HL-60/S4 (cell line): ENCODE measurements at regions not wholly inside any gene's neighbourhood (a gene's known extent, or its start where the extent isn't known, plus 50 kb on each side); places are given as distances from the start of the nearest gene placed in this dataset.

Experiments
- in situ Hi-C: fragments of 300-500 bp; cut with MboI; formaldehyde crosslinking; loops from 2 replicates; pipeline ENCODE4 v1.14.3; 2022; ENCODE audit warnings: low sequenced_read_pairs

GRCh38 chrX:39710776-39711175, 387.0 kb downstream of the BCOR start:
- in situ Hi-C loops, result no loop called here

GRCh38 chrX:39714471-39714870, 383.3 kb downstream of the BCOR start:
- in situ Hi-C loops, result no loop called here

GRCh38 chrX:39716401-39716800, 381.4 kb downstream of the BCOR start:
- in situ Hi-C loops, result no loop called here

DNA sequence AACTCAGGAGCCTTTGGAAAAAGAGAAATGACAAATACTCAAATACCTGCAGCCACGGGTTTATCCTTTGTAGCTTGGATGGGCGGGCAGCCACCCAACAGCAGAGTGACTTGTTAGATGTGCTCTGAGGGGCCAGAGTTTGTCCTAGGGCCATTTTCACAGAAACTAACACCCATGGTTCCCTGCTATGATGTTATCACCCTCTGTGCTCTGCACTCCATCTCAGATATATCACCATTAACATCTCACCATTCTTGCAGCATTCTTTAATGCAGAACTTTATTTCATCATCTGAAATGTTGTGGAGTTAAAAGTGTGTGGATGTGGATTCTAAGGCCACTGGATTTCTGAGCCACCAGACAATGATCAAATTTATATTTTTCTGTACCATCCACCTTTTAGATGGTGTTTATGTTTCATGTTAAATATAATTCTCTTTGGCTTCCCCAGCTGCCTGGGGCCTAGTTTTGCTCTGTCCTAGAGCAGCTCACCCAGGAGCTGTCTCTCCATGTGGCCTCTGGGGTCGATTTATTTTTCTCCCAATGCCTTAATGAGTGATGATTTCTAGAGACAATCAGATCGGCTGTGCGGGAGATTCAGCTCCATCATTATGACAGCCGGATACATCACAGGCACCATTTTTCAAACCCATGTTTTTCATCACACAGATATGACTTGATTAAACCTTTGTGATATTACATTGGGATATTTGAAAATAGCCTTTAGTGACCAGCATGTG, 380.8 kb downstream of the BCOR start:
- in situ Hi-C loops, result no loop called here

- in situ Hi-C loops, result no loop called here
Measured at GRCh38 chrX:39718981-39719380, 378.8 kb downstream of the BCOR start.

DNA sequence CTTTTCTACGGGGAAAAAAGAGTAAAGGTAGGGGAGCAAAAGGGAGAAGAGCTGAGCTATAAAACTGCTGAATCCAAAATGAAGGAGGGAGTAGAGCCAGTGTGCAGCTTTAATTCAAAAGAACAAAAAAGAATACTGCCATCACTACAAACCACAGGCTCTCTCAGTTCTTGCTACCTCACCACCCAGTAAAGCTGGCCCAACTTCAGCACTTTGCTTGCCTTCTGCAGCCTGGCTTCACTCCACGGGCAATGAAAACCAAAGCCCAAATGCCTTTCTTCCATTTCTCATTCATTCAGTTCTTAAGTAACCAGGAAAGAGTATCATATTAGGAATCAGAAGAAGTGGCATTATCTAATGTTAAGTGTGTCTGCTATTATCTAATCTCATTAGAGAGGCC, 376.8 kb downstream of the BCOR start:
- in situ Hi-C loops, result no loop called here

GRCh38 chrX:39721566-39722279, 376.0 kb downstream of the BCOR start:
- in situ Hi-C loops, result no loop called here

GRCh38 chrX:39724544-39724943, 373.2 kb downstream of the BCOR start:
- in situ Hi-C loops, result no loop called here

DNA sequence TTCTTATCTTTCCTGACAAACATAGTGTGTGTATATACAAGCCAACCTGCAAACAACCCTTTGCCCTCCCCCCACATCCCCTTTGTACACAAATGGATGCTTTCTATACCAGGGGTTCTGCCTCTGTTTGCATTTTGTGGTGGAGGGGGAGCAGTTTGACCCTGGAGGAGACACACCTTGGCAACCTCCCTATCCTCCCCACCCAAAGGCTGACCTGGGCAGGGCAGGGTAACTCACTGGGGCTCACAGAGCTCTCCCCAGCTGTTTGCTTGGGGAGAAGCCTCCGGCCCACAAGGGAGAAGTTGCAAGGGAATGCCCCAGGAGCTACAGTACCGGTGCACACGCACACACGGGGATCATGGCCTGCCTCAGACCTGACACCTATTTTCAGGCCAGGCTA, 372.6 kb downstream of the BCOR start:
- in situ Hi-C loops, result no loop called here

GRCh38 chrX:39725928-39726619, 371.7 kb downstream of the BCOR start:
- in situ Hi-C loops, result no loop called here

GRCh38 chrX:39726771-39727170, 371.0 kb downstream of the BCOR start:
- in situ Hi-C loops, result no loop called here

GRCh38 chrX:39728025-39728424, 369.7 kb downstream of the BCOR start:
- in situ Hi-C loops, result no loop called here

DNA sequence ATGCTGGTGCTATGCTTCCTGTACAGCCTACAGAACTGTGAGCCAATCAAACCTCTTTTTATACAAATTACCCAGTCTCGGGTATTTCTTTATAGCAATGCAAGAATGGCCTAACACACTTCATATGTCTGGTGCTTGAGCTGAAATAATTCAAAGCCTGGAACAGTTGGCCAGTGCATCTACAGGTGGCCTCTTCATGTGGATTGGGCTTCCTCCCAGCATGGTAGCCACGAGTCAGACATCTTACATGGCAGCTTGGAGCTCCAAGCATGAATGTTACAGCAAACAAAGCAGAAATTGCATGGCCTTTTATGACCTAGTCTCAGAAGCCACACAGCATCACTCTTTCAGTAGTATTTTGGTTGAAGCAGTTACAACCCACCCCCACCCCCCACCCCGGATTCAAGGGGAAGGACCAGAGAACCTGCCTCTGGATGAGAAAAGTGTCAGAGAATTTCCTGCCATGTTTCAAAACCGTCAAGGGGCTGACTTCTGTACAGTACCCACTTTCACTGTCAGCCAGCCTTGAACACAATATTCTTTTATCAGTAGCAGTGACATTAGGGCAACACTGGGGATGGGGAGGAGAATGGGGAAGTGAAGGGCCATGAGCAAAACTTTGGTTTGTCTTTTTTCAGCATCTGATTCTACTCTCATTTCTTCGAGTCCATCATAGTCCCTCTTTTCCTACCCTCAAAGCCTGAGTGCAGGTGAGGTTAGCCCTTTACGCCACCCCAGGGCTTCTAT, 368.7 kb downstream of the BCOR start:
- in situ Hi-C loops, result no loop called here

GRCh38 chrX:39729981-39730661, 367.6 kb downstream of the BCOR start:
- in situ Hi-C loops, result no loop called here

DNA sequence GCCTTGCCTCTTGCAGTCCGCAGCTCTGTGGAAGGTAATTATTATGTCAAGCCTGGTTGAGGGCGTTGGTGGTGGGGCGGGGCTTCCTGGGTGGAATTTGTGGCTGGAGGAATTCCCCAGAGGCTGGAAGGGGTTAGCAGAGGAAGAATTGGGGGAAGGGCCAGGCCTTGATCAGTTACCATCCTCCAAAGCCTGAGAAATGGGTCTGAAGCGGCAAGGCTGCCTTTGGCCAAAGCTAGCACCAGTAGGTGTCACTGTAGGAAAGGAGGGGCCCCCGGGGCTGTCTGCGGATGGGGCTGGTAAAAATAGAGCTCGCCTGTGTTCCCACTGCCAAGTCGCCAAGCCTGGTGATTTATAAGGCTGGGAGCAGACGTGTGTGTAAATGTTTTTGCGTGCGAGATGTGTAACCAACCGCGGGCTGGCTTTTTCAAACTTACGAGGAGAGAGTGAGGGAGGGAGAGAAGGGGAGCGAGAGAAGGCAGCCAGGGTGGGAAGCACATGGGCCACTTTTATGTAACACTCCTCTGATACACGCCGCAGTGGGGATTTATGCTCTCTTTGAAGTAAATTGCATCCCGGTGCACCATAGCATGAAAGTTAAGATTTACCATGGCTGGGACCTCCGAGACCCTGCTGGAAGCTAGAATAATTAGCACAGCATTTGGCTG, 367.0 kb downstream of the BCOR start:
- in situ Hi-C loops, result no loop called here

DNA sequence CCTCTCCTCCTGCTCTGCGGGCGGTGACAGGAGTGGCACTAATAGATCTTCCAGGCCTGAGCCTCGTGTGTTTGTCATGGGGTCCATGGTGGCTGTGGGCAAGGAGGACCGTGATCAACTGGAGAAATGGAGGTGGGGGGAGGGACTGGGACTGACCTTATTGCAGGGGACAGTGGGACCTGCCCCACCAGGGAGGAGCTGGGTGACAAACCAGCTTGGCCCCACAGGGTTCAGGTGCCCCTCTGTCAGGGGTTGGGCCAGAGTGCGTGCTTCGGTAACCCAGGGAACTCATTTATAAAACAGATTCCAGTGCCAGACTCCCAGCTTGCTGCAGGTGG, 366.5 kb downstream of the BCOR start:
- in situ Hi-C loops, result no loop called here

DNA sequence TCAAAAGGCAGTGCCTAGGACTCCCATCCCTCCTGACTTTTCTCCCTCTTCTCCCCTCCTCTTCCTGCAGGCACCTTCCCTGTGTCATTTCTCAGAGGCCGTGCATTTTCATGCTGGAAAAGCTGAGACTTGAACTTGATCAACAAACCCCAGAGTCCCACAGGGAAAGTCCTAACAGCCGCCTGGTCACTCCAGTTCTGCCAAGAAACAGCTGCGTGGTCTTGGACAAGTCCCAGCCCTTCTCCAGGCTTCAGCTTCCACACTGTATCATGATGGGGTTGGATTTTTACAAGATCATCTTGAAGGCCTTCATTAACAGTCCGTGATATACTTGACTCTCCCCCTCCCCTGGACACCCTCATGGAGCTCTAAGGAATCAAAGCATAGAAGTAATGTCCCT, 366.0 kb downstream of the BCOR start:
- in situ Hi-C loops, result no loop called here

DNA sequence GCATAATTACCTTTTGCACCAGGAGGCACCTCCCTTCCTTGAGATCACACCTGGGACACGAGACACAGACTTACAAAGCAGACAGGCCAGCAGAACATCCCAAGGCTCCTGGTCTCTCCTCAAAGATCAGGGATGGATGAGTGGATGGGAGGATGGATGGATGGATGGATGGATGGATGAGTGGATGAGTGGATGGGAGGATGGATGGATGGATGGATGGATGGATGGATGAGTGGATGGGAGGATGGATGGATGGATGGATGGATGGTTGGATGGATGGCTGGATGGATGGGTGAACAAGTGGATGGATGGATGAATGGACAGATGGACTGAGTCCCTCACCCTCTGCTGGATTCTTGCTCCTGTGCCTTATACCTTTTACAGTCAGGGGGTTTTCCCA, 364.0 kb downstream of the BCOR start:
- in situ Hi-C loops, result no loop called here

DNA sequence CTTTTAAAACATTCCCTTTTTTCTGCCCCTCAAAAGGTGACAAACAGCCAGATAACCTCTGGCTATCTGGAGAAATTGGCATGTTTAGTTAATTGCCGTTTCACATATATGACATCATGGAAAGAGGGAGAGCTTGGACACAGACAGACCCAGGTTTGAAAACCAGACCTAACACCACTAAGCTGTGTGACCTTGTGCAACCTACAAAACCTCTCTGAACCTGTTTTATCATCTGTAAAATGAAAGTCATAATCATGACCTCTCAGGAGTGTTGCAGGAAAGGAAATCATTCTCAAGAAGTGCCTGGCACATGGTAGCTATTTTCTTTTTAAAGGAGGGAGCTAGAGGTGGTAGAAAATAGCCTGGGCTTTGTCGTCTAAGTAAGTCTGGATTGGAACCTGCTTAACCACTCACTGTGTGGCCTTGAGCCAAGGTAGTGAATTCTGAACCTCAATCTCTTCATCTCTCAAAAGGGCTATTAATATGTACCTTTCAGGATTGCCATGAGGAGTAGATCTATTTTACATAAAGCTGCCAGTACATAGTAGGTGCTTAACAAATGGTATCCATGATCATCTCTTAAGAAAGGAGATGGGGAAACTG, 363.5 kb downstream of the BCOR start:
- in situ Hi-C loops, result no loop called here
